Right lobe of liver (tissue), 4 donors: ENCODE measurements at regions not wholly inside any gene's neighbourhood (a gene's known extent, or its start where the extent isn't known, plus 50 kb on each side); places are given as distances from the start of the nearest gene placed in this dataset.

Experiments
- POLR2A ChIP-seq: fragments of 450-650 bp; IDR thresholded peaks from one replicate; pipeline ENCODE4 v1.6.1; 2017; ENCODE audit warnings: antibody characterized with exemption, mild to moderate bottlenecking
- TF ChIP-seq, protein P1 (sequence below), 4 donors: fragments of 200-600 bp in 3 of 4; fragments of 450-650 bp in 1 of 4; IDR thresholded peaks; one replicate each; pipeline versions ENCODE4 v1.5.1 to v1.8.0; 2016 to 2022; ENCODE audit warnings: antibody characterized with exemption in 4 of 4, mild to moderate bottlenecking in 2 of 4
- donor health status: DM: no; HTN: no; CAD: no.
- donor health status: DM: no; HTN: no; CAD: no.
- donor health status: DM: no; HTN: yes; CAD: no.

GRCh38 chr10:58892031-58892531, 284.4 kb upstream of the PHYHIPL start:
- TF ChIP-seq, protein P1, sequence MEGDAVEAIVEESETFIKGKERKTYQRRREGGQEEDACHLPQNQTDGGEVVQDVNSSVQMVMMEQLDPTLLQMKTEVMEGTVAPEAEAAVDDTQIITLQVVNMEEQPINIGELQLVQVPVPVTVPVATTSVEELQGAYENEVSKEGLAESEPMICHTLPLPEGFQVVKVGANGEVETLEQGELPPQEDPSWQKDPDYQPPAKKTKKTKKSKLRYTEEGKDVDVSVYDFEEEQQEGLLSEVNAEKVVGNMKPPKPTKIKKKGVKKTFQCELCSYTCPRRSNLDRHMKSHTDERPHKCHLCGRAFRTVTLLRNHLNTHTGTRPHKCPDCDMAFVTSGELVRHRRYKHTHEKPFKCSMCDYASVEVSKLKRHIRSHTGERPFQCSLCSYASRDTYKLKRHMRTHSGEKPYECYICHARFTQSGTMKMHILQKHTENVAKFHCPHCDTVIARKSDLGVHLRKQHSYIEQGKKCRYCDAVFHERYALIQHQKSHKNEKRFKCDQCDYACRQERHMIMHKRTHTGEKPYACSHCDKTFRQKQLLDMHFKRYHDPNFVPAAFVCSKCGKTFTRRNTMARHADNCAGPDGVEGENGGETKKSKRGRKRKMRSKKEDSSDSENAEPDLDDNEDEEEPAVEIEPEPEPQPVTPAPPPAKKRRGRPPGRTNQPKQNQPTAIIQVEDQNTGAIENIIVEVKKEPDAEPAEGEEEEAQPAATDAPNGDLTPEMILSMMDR (IDR thresholded peaks at IDR 0.05): no peak
- no peak for TF ChIP-seq POLR2A
